ENCODE measurements at regions not wholly inside any gene's neighbourhood (a gene's known extent, or its start where the extent isn't known, plus 50 kb on each side); places are given as distances from the start of the nearest gene placed in this dataset.

DNA sequence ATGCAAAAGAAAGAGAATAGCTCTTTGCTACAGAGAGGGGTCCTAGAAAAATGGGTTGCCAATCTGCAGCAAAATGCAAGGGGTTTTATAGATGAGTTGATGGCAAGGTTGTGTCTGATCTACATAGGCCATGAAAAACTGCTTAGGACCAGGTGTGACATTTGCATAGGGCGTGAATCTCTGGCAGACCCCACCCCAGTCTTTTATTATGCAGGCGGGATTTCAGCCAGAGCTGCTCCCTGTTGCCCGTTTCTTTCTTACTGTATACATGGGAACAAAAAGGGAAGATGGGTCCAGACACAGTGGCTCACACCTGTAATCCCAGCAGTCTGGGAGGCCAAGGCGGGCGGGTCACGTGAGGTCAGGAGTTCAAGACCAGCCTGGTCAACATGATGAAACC lies 286.4 kb upstream of the LRRTM4 start:
- TF ChIP-seq, protein P1, sequence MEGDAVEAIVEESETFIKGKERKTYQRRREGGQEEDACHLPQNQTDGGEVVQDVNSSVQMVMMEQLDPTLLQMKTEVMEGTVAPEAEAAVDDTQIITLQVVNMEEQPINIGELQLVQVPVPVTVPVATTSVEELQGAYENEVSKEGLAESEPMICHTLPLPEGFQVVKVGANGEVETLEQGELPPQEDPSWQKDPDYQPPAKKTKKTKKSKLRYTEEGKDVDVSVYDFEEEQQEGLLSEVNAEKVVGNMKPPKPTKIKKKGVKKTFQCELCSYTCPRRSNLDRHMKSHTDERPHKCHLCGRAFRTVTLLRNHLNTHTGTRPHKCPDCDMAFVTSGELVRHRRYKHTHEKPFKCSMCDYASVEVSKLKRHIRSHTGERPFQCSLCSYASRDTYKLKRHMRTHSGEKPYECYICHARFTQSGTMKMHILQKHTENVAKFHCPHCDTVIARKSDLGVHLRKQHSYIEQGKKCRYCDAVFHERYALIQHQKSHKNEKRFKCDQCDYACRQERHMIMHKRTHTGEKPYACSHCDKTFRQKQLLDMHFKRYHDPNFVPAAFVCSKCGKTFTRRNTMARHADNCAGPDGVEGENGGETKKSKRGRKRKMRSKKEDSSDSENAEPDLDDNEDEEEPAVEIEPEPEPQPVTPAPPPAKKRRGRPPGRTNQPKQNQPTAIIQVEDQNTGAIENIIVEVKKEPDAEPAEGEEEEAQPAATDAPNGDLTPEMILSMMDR (IDR thresholded peaks at IDR 0.05 in 4 of 5, conservative IDR thresholded peaks at IDR 0.05 in 1 of 5) = no peak
- no peak for TF ChIP-seq POLR2A (IDR thresholded peaks at IDR 0.05)
